ENCODE measurements at regions not wholly inside any gene's neighbourhood (a gene's known extent, or its start where the extent isn't known, plus 50 kb on each side); places are given as distances from the start of the nearest gene placed in this dataset.

GRCh38 chr20:10951904-10952303 is 278.1 kb upstream of the JAG1 start (continued):
- no peak for TF ChIP-seq CBX8 (IDR thresholded peaks at IDR 0.05; ENCODE audit: borderline replicate concordance, low read depth, low read length)
- TF ChIP-seq CTBP2 (IDR thresholded peaks at IDR 0.05; ENCODE audit: borderline replicate concordance, insufficient read depth, insufficient read length, low read length) = no peak

Data from H1 (cell line).